Endothelial cell of hepatic sinusoid (primary cell): ENCODE measurements at regions not wholly inside any gene's neighbourhood (a gene's known extent, or its start where the extent isn't known, plus 50 kb on each side); places are given as distances from the start of the nearest gene placed in this dataset.

Experiments used
- in situ Hi-C: cut with HindIII; loops from 2 replicates; pipeline ENCODE4 v1.10.0; 2017; ENCODE audit warnings: low sequenced_read_pairs

- in situ Hi-C loops, result no loop called here
These were observed 348.2 kb downstream of the IRX1 start for GRCh38 chr5:3943859-3944258.

- in situ Hi-C loops, result no loop called here
These were observed 349.3 kb downstream of the IRX1 start for GRCh38 chr5:3944930-3945329.

DNA sequence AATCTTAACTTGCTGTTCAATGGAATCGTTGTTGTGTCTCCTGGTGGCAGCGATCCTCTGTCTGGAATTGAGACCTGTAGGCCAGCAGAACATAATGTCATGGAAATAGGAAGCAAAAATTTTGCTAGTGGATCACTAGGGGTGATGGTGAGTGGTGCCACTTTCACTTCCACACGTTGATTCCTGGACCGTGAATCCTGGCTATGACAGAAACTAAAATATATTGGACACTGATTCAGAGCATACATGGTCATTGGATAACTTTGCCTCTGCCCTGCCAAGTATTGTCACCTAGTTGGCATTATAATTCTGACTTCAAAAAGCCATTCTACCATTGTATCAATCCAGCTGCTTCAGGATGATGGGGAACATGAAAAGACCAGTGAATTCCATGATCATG, 353.2 kb downstream of the IRX1 start:
- in situ Hi-C loops, result no loop called here

- in situ Hi-C loops, result no loop called here
These were observed 358.6 kb downstream of the IRX1 start for GRCh38 chr5:3954199-3954598.

DNA sequence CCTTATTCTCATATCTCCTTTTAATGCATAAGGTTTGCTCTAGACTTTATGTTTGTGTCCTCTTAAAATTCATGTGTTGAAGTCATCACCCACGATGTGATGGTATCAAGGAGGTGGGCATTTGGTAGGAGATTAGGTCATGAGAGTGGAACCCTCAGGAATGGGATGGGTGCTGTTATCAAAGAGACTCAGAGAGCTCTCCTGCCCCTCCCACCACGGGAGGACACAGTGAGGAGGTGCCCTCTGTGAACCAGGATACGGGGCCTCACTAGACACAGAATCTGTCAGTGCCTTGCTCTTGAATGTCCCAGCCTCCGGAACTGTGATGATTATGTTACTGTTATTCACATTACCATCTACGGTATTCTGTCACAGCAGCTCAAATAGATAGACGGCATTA, 359.0 kb downstream of the IRX1 start:
- in situ Hi-C loops, result no loop called here

- in situ Hi-C loops, result no loop called here
These were observed 362.0 kb downstream of the IRX1 start for GRCh38 chr5:3957658-3958057.

- in situ Hi-C loops, result no loop called here
These were observed 362.8 kb downstream of the IRX1 start for GRCh38 chr5:3958389-3958788.

GRCh38 chr5:3962113-3962512, 366.5 kb downstream of the IRX1 start:
- in situ Hi-C loops, result no loop called here

DNA sequence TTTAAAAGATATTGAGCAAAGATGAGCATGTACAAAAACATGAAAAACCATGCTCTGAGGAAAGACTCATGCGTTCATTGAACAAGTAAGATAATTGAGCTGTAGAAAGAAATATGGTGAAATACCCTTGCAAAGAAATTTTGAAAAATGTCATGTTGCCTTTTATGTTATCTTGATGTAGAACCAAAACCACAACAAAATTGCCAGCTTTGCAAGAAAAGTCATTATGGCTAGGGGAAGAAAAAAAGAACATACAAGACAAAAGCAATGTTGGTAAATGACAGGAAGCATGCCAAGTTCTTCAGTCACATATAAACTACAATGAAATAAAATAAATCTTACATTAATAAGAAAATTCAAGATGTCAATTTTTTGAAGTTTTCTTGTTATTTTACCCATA, 368.0 kb downstream of the IRX1 start:
- in situ Hi-C loops, result no loop called here

DNA sequence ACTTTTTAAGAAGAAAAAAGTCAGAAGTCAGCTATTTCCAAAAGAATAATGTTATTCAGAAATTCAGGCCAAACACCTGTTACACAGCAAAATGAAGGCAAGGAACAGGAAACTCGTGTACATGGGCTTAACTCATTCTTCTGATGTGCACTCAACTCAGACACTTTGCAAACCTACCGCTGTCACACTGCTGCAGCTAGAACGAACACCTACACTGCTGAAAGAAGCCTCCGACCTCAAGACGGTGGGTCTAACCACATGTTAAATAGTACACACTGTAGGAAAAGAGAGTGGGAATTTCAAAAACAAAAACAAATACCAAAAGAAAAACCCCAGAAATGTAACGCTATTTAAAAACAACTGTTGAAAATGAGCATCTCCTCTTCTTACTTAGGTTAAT, 384.5 kb downstream of the IRX1 start:
- in situ Hi-C loops, result no loop called here

DNA sequence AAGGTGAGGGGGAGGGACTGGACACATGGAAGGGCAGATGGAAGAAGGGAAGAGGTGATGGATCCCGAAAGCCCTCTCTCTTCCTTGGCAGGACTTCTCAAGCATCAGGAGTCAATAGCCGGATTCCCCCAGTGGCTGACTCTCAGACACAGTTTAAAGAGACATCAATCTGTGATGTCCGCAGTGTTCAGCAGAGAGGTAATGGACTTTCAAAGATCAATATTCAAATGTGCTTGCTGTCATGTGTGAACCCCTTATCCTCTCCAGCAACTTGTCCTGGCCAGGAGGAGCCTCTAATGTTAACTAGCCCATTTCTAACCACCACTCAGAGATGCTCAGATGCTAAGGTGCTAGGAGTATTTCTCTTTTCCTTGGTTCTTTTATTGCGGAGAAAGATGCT, 392.2 kb downstream of the IRX1 start:
- in situ Hi-C loops, result no loop called here

DNA sequence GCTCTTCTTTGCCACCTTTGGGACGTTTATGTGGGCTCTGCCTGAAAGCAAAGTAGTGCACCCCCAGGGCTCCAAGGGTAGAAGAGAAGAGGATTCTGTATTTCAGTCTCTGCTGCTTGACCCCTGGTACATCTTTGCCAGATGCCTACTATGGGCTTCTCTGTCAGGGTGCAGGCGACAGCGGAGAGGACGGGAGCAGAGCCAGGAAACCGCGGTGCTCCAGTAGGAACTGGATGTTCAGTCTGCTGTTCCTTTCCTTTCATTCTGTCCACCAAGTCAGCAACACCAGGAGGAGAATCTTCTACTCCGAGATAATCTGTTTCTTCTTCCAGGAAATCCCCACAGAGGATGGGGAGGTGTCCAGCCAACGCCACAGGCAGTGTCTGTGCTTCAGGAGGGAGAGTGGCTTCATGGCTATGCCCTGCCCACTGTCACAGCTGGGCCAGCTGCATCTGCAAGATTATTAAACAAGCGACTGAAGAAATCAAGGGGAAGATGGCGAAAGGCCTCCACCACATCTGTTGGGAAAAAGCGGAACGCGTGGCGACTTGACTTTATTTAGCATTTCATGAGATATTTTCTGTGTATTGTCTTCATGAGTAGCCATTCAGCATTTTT, 398.3 kb downstream of the IRX1 start:
- in situ Hi-C loops, result no loop called here

GRCh38 chr5:3994628-3995027, 399.0 kb downstream of the IRX1 start:
- in situ Hi-C loops, result no loop called here

DNA sequence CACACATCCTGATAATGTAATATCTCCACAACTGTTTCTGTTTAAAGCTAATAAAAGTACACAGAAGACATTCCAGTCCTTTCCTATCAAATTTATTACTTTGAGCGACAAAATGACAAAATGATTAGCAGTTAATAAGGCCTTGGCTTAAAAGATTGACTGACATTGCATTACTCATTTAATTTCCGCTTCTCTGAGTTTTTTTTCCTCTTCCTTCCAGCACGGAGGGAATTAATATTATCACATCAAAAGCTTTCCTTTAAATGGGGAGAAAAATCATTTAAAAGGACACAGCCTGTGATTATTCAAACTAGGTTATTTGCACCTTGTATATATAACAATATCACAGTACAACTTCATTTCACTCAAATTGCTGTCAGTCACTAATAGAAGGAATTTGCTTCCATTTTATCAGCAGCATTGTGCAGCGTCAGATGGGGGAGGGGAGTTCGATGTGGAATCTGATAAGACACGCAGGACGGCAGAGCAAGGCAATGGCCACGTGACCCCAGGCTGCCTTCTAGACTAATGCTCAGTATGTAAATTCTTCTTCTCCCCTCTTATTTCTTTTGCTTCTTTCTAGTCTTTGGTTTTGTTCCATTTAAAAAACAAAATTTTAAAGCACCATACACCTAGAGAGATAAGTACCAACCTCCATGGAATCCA, 400.5 kb downstream of the IRX1 start:
- in situ Hi-C loops, result no loop called here

- in situ Hi-C loops, result no loop called here
These were observed 401.2 kb downstream of the IRX1 start for GRCh38 chr5:3996707-3997336.

GRCh38 chr5:3997670-3998069, 402.0 kb downstream of the IRX1 start:
- in situ Hi-C loops, result no loop called here

DNA sequence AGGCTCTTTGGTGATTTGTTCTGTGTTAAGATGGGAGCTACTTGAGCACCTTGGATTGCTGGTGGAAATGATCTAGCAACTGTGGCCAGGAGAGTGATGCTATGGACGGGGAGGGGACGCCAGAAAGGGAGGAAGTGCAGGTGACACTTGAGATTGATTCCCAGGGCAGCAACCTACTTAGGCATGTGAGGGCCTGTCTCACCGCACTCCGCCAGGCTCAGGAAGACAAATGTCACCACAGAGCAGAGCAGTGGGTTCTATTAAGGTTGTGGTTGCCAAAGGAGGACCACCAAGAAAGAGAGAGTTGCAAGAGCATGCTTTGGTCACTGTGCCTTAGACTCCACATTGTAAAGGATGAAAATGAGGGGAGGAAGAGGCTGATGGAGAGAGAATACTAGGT, 404.3 kb downstream of the IRX1 start:
- in situ Hi-C loops, result no loop called here

DNA sequence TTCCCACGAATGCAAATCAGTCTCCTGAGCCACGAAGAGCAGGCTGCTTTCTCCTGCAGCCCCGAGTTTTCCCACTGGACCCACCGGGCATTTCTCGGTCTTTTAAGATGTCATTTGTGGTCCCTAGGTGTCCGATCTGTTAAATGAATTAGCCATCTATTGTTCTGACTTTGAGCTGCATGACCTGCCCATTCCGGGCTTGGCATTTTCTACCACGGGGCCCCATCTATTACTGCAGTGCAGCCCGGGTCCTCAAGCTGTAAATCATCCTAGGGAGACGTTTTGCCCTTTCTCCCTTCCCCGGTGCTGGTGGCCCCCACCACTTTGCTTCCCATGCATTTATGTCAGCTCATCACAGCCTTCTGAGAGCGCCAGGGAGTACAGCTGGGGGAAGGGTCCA, 405.4 kb downstream of the IRX1 start:
- in situ Hi-C loops, result no loop called here

DNA sequence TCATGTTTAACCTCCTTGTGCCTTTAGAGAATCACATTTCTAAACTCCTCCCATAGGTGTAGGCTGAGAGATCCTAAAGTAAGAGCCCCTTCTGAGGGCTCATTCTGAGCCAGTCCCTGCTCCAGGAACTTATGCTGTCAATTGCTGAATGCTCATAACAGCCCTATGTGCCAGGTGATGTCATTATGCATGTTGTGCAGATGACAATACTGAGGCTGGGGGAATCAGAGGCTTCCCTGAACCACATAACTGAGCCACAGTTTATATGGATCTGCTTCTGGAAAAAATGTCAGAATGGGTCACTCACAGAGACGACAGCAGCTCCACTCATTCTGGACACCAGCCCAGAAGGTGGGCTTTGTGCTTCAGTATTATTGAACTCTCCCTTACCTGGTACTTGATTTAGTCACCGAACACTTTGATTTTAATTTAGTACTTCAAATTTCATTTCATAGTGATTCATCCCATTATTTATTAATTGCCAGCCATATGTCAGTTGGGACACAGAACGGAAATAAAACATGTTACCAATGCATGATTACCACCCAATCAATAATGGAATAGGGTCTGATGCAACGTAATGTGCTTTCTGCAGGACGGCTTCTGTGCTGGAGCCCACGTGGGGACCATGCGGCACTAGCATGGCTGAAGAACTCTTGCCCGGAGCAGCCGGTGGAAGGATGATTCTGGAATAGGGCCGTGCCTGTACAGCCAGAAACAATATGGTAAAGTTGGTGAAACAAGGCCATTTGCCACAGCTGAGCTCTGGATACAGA, 406.3 kb downstream of the IRX1 start:
- in situ Hi-C loops, result no loop called here

GRCh38 chr5:4005335-4005734, 409.7 kb downstream of the IRX1 start:
- in situ Hi-C loops, result no loop called here

DNA sequence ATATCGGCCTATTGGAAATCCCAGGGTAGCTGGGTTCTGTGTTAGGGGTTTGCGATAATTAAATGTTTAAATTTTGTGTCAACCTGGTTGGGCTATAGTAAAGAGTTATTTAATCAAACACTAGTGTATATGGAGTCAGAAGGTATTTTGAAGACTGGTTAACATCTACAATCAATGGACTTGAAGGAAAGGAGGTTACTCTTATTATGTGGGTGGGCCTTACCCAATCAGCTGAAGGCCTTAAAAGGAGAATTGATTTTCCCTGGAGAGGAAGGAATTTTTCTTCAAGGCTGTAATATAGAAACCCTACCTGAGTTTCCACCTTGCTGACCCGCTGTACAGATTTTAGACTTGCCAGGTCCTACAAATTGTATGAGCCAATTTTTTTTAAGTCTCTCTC, 411.4 kb downstream of the IRX1 start:
- in situ Hi-C loops, result no loop called here

DNA sequence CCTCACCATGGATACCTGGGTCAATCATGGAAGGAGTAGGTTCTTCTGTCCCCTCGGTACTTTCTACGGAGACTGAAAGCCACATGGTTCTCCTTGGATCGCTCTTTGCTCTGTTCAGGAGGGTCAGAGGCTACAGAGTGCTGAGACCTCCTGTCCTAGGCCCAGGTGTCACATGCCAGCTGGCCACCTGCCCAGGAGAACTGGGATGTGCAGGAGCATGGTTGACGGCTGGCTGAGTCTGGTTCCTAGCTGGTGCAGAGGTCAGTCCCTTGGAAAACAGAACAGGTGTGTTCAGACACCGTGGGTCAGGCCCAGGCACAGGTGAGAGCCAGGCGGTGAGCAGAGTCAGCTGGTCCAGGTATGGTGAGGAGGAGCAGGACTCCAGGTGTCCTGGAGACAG, 416.3 kb downstream of the IRX1 start:
- in situ Hi-C loops, result no loop called here
